Pulmonary artery endothelial cell (primary cell): ENCODE measurements at regions not wholly inside any gene's neighbourhood (a gene's known extent, or its start where the extent isn't known, plus 50 kb on each side); places are given as distances from the start of the nearest gene placed in this dataset.

Source experiments
- DNase-seq: peaks from one replicate; pipeline ENCODE4 v3.0.0-alpha.2; 2011; ENCODE audit warnings: low read depth, low spot score

- DNase-seq, result no peak
Observed at GRCh38 chr6:165086814-165087213, 222.6 kb downstream of the C6orf118 start.

- no peak for DNase-seq
Observed at GRCh38 chr6:165082636-165083035, 226.8 kb downstream of the C6orf118 start.

- no peak for DNase-seq
Observed at GRCh38 chr6:165081944-165082532, 227.4 kb downstream of the C6orf118 start.

GRCh38 chr6:165077876-165078275 lies 231.5 kb downstream of the C6orf118 start:
- DNase-seq, result no peak

- DNase-seq, result no peak
Observed at GRCh38 chr6:165071906-165072305, 237.5 kb downstream of the C6orf118 start.

GRCh38 chr6:165060720-165061119 lies 248.7 kb downstream of the C6orf118 start:
- DNase-seq, result no peak

- no peak for DNase-seq
Observed at GRCh38 chr6:165059032-165059431, 250.4 kb downstream of the C6orf118 start.

- DNase-seq, result no peak
Observed at GRCh38 chr6:165056292-165056691, 253.1 kb downstream of the C6orf118 start.

GRCh38 chr6:165055231-165055630 lies 254.2 kb downstream of the C6orf118 start:
- DNase-seq, result no peak

- no peak for DNase-seq
Observed at GRCh38 chr6:165052561-165053480, 256.6 kb downstream of the C6orf118 start.

- no peak for DNase-seq
Observed at GRCh38 chr6:165049362-165049761, 260.0 kb downstream of the C6orf118 start.

- DNase-seq, result no peak
Observed at GRCh38 chr6:165047952-165048351, 261.5 kb downstream of the C6orf118 start.

- no peak for DNase-seq
Observed at GRCh38 chr6:165045631-165046030, 263.8 kb downstream of the C6orf118 start.

GRCh38 chr6:165042912-165043311 lies 266.5 kb downstream of the C6orf118 start:
- DNase-seq, result no peak

GRCh38 chr6:165040440-165040839 lies 269.0 kb downstream of the C6orf118 start:
- DNase-seq, result no peak

- DNase-seq, result no peak
Observed at GRCh38 chr6:165034271-165034741, 275.1 kb downstream of the C6orf118 start.

- no peak for DNase-seq
Observed at GRCh38 chr6:165031502-165031901, 277.9 kb downstream of the C6orf118 start.

GRCh38 chr6:165025040-165025439 lies 284.4 kb downstream of the C6orf118 start:
- DNase-seq, result no peak

GRCh38 chr6:165019681-165020080 lies 289.7 kb downstream of the C6orf118 start:
- DNase-seq, result no peak

GRCh38 chr6:165015676-165016075 lies 293.7 kb downstream of the C6orf118 start:
- no peak for DNase-seq

GRCh38 chr6:165013701-165014100 lies 295.7 kb downstream of the C6orf118 start:
- DNase-seq, result no peak

- no peak for DNase-seq
Observed at GRCh38 chr6:165012183-165012582, 297.2 kb downstream of the C6orf118 start.
